HK-2 (cell line): ENCODE measurements at regions not wholly inside any gene's neighbourhood (a gene's known extent, or its start where the extent isn't known, plus 50 kb on each side); places are given as distances from the start of the nearest gene placed in this dataset.

ENCODE experiments used
- DNase-seq: peaks from one replicate; pipeline ENCODE4 v3.0.0-alpha.2; 2018; ENCODE audit not compliant: unreplicated experiment

- no peak for DNase-seq
These were observed 186.0 kb downstream of the KIF20B start for GRCh38 chr10:89887406-89887805.

- no peak for DNase-seq
These were observed 186.4 kb downstream of the KIF20B start for GRCh38 chr10:89887830-89888229.

- DNase-seq = no peak
These were observed 187.1 kb downstream of the KIF20B start for GRCh38 chr10:89888321-89889070.

GRCh38 chr10:89889606-89890005 is 188.2 kb downstream of the KIF20B start:
- no peak for DNase-seq

GRCh38 chr10:89891006-89891535 is 189.7 kb downstream of the KIF20B start:
- no peak for DNase-seq

GRCh38 chr10:89894051-89894450 is 192.7 kb downstream of the KIF20B start:
- DNase-seq = no peak

- DNase-seq = no peak
These were observed 199.2 kb downstream of the KIF20B start for GRCh38 chr10:89900554-89900953.

GRCh38 chr10:89901895-89902294 is 200.5 kb downstream of the KIF20B start:
- no peak for DNase-seq

GRCh38 chr10:89904755-89905154 is 203.4 kb downstream of the KIF20B start:
- DNase-seq = no peak

GRCh38 chr10:89909752-89910151 is 208.4 kb downstream of the KIF20B start:
- DNase-seq = no peak

GRCh38 chr10:89915021-89915420 is 213.6 kb downstream of the KIF20B start:
- no peak for DNase-seq

- no peak for DNase-seq
These were observed 214.6 kb downstream of the KIF20B start for GRCh38 chr10:89915968-89916367.

- DNase-seq = no peak
These were observed 215.3 kb downstream of the KIF20B start for GRCh38 chr10:89916468-89917215.

GRCh38 chr10:89921403-89921802 is 220.0 kb downstream of the KIF20B start:
- DNase-seq = no peak

GRCh38 chr10:89923661-89924060 is 222.3 kb downstream of the KIF20B start:
- no peak for DNase-seq

GRCh38 chr10:89924261-89924660 is 222.9 kb downstream of the KIF20B start:
- no peak for DNase-seq

- DNase-seq = no peak
These were observed 225.3 kb downstream of the KIF20B start for GRCh38 chr10:89926736-89927135.

GRCh38 chr10:89929282-89930026 is 228.1 kb downstream of the KIF20B start:
- DNase-seq = no peak

- no peak for DNase-seq
These were observed 236.1 kb downstream of the KIF20B start for GRCh38 chr10:89937494-89937893.

GRCh38 chr10:89940076-89940475 is 238.7 kb downstream of the KIF20B start:
- no peak for DNase-seq

- DNase-seq = no peak
These were observed 240.8 kb downstream of the KIF20B start for GRCh38 chr10:89942217-89942616.

GRCh38 chr10:89944138-89944537 is 242.7 kb downstream of the KIF20B start:
- no peak for DNase-seq
